Gastroesophageal sphincter (tissue), 4 donors: ENCODE measurements at regions not wholly inside any gene's neighbourhood (a gene's known extent, or its start where the extent isn't known, plus 50 kb on each side); places are given as distances from the start of the nearest gene placed in this dataset.

Experiments
- ATAC-seq: fragments of 150-250 bp; one replicate; pipeline ENCODE4 v1.9.1; 2016; ENCODE audit warnings: mild to moderate bottlenecking, moderate library complexity
- H3K27ac ChIP-seq, 4 donors: fragments of 200-600 bp; sonication (generic) in 3 of 4; 1 replicate in 3 of 4; 2 replicates in 1 of 4; pipeline ENCODE4 v1.5.1; 2016 to 2019
- H3K27me3 ChIP-seq: fragments of 200-600 bp; sonication (generic); one replicate; pipeline ENCODE4 v1.5.1; 2019
- H3K36me3 ChIP-seq, 2 donors: fragments of 200-600 bp; sonication (generic); one replicate each; pipeline ENCODE4 v1.5.1; 2019; ENCODE audit warnings: control low read depth in 1 of 2
- H3K4me1 ChIP-seq, 3 donors: fragments of 200-600 bp; sonication (generic); 1 replicate in 2 of 3; 2 replicates in 1 of 3; pipeline ENCODE4 v1.5.1; 2016 to 2019; ENCODE audit warnings: control low read depth in 2 of 3
- H3K4me3 ChIP-seq, 2 donors: fragments of 200-600 bp; sonication (generic); one replicate each; pipeline ENCODE4 v1.5.1; 2019; ENCODE audit warnings: mild to moderate bottlenecking in 1 of 2, moderate library complexity in 1 of 2
- H3K9me3 ChIP-seq, 3 donors: fragments of 200-600 bp; sonication (generic); one replicate each; pipeline ENCODE4 v1.5.1; 2017 to 2019; ENCODE audit warnings: control low read depth in 2 of 3
- EP300 ChIP-seq: sonication (generic); formaldehyde crosslinking; IDR thresholded peaks from one replicate; pipeline ENCODE4 v1.6.1; 2017; ENCODE audit warnings: antibody characterized with exemption, mild to moderate bottlenecking
- POLR2A ChIP-seq, 2 donors: fragments of 450-650 bp; IDR thresholded peaks; one replicate each; pipeline ENCODE4 v1.6.1; 2017; ENCODE audit warnings: antibody characterized with exemption in 2 of 2, mild to moderate bottlenecking in 2 of 2, moderate library complexity in 1 of 2
- POLR2AphosphoS5 ChIP-seq: sonication (generic); formaldehyde crosslinking; IDR thresholded peaks from one replicate; pipeline ENCODE4 v1.6.1; 2017; ENCODE audit warnings: antibody characterized with exemption
- WGBS, 2 donors: methylation state at CpG; one replicate each; pipeline ENCODE4 v1.1.5; 2018; ENCODE audit warnings: low coverage in 1 of 2; 5-methylcytosine and 5-hydroxymethylcytosine counted together
- TF ChIP-seq, protein P1 (sequence below), 4 experiments: fragments of 200-600 bp in 2 of 4; fragments of 450-650 bp in 2 of 4; sonication (generic) in 1 of 4; IDR thresholded peaks; one replicate each; pipeline ENCODE4 v1.5.1; 2017 to 2019; ENCODE audit warnings: antibody characterized with exemption in 4 of 4, mild to moderate bottlenecking in 2 of 4, moderate library complexity in 2 of 4

DNA sequence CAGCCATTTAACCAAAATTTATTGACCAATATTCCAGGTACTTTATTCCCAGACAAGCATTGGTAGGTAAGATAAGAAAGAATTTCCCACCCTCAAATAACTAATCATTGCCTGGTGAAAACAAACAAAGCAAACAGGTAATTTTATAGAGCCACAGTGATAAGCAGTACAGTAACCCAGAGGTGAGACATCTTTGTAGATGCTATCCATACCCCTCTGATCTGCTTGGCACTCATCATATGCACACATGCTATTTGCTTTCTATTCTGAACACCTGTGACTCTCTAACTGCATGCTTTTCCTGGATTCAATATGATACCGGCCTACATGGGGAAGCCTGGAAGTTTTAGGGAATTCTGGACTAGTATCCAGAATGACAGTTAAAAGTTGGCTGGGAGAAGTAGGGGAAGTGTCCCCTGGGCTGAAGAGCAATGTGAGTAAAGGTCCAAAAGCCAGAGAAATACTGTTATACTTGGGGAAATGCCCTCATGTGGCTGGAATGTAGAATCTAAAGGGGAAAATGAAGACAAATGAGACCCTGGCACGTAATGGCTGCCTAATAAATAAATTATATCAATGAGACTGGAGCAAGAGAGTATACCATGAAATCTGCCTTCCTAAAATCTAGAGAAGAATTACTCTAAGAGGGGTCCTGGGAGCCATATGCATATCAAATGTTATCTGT, 243.8 kb upstream of the ADAMTSL1 start:
- H3K9me3 ChIP-seq, result no peaks in the 10 kb centered on the region
- no peak for TF ChIP-seq EP300
- no peak for TF ChIP-seq POLR2AphosphoS5
- TF ChIP-seq POLR2A (IDR thresholded peaks at IDR 0.05), result no peak
- TF ChIP-seq, protein P1, sequence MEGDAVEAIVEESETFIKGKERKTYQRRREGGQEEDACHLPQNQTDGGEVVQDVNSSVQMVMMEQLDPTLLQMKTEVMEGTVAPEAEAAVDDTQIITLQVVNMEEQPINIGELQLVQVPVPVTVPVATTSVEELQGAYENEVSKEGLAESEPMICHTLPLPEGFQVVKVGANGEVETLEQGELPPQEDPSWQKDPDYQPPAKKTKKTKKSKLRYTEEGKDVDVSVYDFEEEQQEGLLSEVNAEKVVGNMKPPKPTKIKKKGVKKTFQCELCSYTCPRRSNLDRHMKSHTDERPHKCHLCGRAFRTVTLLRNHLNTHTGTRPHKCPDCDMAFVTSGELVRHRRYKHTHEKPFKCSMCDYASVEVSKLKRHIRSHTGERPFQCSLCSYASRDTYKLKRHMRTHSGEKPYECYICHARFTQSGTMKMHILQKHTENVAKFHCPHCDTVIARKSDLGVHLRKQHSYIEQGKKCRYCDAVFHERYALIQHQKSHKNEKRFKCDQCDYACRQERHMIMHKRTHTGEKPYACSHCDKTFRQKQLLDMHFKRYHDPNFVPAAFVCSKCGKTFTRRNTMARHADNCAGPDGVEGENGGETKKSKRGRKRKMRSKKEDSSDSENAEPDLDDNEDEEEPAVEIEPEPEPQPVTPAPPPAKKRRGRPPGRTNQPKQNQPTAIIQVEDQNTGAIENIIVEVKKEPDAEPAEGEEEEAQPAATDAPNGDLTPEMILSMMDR (IDR thresholded peaks at IDR 0.05), result no peak
- ATAC-seq, result no peak
- H3K27ac ChIP-seq, result no peak overlapping the region
- H3K4me3 ChIP-seq, result no peak overlapping the region
- H3K36me3 ChIP-seq, result no peaks in the 10 kb centered on the region
- 70 to 75% methylated on average over 1 to 2 of the region's 2 CpGs for WGBS, 2 donors
- H3K4me1 ChIP-seq, result peaks cover 0 to 6% (median 0%) of the 10 kb centered on the region in 3 donors
- no peaks in the 10 kb centered on the region for H3K27me3 ChIP-seq

DNA sequence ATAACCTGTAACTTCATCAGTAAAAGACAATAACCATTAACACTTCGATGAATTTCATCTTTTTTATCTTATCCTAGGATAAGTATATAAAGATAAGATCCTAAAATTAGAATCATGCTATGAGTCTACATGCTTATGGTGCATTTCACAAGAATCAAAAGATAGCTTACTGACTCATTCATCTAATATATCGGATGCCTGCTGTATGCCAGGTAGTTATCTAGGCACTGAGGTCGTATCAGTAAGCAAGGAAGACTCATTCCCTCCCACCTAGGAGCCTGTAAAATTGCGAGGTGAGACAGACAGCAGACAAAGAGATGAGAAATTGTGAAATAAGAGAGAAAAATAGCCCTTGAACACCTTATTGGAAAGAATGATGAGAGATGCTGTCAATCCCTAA, 240.6 kb upstream of the ADAMTSL1 start:
- 87 to 92% methylated on average over 2 to 4 of the region's 4 CpGs for WGBS, 2 donors
- H3K4me3 ChIP-seq, result no peak overlapping the region

DNA sequence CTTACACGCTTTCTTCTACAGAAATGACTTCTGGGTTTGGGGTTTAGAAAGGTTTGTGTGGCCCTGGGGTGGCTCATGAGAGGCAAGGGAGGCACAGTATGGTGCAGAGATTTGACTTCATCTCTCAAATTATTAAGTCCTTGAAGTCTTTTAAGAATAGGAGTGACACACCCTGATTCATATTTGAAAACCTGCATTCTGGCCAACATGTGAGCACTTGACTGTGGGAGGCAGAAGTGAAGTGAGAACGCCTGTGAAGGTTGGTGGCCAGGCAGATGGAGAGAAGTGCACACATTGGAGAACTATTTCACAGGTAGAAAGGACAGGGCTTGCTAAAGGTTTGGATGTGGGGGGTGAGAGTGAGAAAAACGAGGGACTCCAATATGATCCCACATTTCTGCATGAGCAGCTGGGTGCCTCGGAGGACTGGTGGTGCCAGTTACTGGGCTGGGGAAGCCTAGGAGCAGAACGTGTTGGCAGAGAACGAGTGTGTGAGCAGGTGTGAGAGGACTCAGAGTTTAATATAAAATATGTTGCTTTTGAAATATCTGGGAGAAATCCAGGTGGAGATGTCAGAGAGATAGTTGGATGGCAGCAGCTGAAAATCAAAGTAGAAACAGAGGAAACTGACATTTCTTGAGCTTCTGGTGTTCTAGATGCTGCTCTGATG, 240.0 kb upstream of the ADAMTSL1 start:
- no peak for ATAC-seq
- Histone ChIP-seq H3K36me3 (no peaks in the 10 kb centered on the region), H3K4me1 (peaks cover 0 to 16% (median 0%) of the 10 kb centered on the region in 3 donors), H3K9me3 (no peaks in the 10 kb centered on the region), H3K4me3 (no peak overlapping the region), H3K27ac (no peak overlapping the region), H3K27me3 (no peaks in the 10 kb centered on the region)
- no peak for TF ChIP-seq EP300
- TF ChIP-seq POLR2A (IDR thresholded peaks at IDR 0.05), result no peak
- no peak for TF ChIP-seq POLR2AphosphoS5
- TF ChIP-seq, protein P1 (IDR thresholded peaks at IDR 0.05), result no peak
- 85 to 90% methylated on average over 6 of the region's 6 CpGs for WGBS, 2 donors

More for the DNA sequence above, 240.6 kb upstream of the ADAMTSL1 start:
- no peaks in the 10 kb centered on the region for H3K9me3 ChIP-seq
- ATAC-seq, result no peak
- H3K4me1 ChIP-seq, result peaks cover 0 to 11% (median 0%) of the 10 kb centered on the region in 3 donors
- H3K27me3 ChIP-seq, result no peaks in the 10 kb centered on the region
- no peak for TF ChIP-seq POLR2AphosphoS5
- H3K36me3 ChIP-seq, result no peaks in the 10 kb centered on the region
- no peak overlapping the region for H3K27ac ChIP-seq

DNA sequence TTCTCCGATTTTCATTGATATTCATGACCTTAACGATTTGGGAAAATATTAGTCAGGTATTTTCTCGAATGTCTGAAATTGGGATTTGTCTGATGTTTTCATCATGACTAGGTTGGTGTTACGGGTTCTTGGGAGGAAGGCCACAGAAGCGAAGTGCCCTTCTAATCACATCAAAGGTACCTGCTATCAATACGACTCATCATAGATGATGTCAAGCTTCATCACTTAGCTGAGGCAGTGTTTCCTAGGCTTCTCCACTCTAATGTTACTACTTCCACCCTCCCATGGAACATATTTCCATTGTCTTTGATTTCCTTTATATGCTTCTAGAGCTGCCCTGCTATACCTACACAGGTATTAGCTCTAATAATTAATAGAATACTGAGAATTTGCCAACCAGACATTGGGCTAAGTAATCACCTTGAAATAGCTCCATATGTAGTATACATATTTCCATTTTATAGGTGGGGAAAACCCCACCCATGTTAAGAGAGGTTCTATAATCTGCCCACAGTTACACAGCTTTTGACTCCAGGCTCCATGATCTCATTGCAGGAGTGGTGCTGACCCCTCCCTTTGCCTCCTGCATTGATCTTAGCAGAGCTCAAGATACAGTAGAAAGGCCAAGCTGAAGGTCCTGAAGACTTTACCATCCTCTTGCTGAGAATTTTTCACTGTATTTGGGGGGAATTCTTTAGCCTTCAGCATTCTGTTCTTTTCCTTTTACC, 238.6 kb upstream of the ADAMTSL1 start:
- Histone ChIP-seq H3K36me3 (no peaks in the 10 kb centered on the region), H3K27ac (no peak overlapping the region), H3K4me3 (no peak overlapping the region), H3K4me1 (peaks cover 0 to 17% (median 3%) of the 10 kb centered on the region in 3 donors), H3K27me3 (no peaks in the 10 kb centered on the region), H3K9me3 (no peaks in the 10 kb centered on the region)
- TF ChIP-seq POLR2A (IDR thresholded peaks at IDR 0.05), result no peak
- TF ChIP-seq, protein P1 (IDR thresholded peaks at IDR 0.05), result no peak
- no peak for TF ChIP-seq EP300
- no peak for TF ChIP-seq POLR2AphosphoS5
- ATAC-seq, result no peak
- 92 to 96% methylated on average over 5 to 6 of the region's 6 CpGs for WGBS, 2 donors

DNA sequence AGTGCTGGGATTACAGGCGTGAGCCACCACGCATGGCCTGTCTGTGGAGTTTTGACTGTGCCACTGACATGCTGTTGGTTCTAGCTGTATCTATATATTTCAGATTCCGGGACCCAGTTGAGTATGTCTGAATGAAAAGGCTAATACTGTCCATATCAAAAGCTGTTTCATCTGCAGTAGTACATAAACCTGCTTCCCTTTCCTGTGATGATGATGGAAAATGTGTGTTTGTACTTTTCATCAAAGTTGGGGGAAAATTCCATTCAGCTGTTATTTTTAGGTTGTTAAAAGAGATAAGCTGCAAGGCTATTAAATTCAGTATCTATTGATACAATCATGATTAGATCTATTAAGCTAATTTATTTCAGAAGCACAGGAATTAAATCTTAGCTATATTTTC, 237.6 kb upstream of the ADAMTSL1 start:
- ATAC-seq, result no peak
- H3K4me3 ChIP-seq, result no peak overlapping the region
- H3K4me1 ChIP-seq, result peaks cover 0 to 26% (median 6%) of the 10 kb centered on the region in 3 donors
- no peak overlapping the region for H3K27ac ChIP-seq
- no peaks in the 10 kb centered on the region for H3K27me3 ChIP-seq
- 100% methylated on average over 1 of the region's 3 CpGs; no CpG with 5 or more reads in 1 of the 2 donors for WGBS, 2 donors
- no peaks in the 10 kb centered on the region for H3K9me3 ChIP-seq
- H3K36me3 ChIP-seq, result no peaks in the 10 kb centered on the region
- no peak for TF ChIP-seq POLR2AphosphoS5
